ENCODE measurements at regions not wholly inside any gene's neighbourhood (a gene's known extent, or its start where the extent isn't known, plus 50 kb on each side); places are given as distances from the start of the nearest gene placed in this dataset.

DNA sequence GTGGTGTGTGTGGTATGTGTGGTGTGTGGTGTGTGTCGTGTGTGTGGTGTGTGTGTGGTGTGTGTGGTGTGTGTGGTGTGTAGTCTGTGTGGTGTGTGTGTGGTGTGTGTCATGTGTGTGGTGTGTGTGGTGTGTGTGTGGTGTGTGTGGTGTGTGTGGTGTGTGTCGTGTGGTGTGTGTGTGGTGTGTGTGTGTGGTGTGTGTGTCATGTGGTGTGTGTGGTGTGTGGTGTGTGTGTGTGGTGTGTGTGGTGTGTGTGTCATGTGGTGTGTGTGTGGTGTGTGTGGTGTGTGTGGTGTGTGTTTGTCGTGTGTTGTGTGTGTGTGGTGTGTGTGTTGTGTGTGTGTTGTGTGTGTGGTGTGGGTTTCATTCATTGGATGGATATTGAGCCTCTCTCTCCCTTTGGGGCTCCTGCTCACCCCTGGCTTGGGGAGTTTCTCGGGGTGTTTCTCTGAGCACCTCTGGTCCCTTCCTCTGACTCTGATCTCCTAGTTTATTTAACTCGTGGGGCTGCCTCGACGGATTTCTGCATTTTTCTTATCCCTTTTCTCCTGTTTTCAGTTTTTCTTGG lies 145.8 kb downstream of the DNAJB6 start:
- DNase-seq, result no peak

DNA sequence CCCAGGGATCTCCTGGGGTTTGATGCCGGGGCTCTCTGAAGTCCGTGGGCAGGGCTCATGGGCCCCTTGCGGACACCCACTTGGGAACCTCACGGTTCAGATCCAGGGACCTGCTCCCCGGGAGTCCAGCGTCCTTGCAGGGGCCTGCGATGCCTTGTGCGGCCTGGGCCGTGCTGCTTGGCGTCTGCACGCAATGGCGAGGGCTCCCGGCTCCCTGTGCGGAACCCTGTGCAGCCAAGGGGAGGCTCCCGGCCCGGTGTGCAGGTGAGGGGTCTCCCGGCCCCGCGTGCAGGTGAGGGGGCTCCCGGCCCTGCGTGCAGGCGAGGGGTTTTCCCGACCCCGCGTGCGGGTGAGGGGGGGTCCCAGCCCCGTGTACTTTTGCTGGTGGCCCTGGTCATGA lies 146.7 kb downstream of the DNAJB6 start:
- DNase-seq, result no peak

DNA sequence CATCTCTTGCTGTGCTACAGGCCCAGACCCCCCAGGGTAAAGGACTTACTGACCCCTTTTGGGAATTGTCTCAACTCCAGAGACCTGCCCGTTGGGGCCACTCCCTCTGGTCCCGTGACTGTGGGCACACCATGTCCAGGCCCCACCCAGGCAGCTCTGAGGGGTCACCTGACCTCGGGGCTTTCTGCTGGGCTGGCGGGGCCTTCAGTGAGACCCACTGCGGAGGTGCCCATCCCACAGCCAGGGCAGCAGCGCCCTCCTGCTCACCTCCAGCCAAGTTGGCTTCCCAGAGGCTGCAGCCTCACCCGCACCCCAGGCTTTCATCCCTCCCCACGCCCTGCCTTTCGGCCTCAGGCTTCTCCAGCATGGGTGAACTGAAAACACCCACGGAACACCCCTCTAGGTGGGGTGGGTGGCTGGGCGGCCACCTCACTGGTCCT lies 147.2 kb downstream of the DNAJB6 start:
- DNase-seq, result no peak

DNA sequence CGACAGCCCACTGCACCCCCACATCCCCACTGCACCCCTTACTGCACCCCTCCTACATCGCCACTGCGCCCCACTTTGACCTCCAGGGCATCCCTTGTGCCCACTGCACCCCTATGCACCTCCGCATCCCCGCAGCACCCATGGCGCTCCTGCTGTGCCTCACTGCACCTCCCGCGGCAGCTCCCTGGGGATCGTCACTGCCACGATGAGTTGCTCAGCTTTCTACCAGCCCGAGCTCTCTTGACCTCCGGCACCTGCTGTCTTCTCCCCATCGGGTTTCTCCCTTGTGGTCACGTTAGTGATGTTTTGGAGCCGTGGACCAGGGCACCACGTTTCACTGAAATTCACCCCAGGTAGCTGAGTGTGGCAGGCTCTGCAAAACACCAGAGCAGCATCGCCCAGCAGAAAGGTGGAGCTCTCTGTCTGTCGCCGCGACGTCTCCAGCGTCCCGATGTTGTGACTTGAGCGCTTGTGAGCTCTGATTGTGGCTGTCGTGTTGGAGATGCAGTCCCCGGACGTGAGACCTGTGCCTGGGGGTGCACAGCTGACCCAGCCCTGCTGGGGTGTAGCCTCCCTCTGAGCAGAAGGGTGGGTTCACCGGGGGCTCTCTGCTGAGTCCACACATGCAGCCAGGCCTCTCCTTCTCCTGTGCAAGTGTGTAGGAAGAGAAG lies 147.7 kb downstream of the DNAJB6 start:
- no peak for DNase-seq

DNA sequence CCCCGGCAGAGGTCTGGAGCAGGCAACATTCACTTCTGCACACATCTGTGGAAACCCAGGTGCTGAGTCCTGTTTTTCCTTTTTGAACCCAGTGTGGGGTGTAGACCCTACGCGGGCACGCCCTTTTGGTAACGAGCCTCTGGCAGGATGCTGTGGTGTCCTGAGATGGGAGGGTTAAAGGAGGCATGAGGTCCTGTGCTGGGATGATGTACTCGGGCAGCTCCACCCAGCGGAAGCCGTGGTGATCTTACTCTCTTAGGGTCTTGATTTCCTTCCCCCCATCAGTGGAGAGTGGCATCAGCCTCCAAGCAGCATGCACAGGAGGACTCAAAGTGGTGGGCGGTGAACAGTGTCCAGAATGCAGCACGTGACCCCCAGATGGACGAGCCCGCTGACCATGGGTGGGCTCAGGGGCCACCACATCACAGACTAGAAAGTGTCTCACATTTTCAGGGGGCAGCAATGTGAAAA lies 148.6 kb downstream of the DNAJB6 start:
- no peak for DNase-seq

DNA sequence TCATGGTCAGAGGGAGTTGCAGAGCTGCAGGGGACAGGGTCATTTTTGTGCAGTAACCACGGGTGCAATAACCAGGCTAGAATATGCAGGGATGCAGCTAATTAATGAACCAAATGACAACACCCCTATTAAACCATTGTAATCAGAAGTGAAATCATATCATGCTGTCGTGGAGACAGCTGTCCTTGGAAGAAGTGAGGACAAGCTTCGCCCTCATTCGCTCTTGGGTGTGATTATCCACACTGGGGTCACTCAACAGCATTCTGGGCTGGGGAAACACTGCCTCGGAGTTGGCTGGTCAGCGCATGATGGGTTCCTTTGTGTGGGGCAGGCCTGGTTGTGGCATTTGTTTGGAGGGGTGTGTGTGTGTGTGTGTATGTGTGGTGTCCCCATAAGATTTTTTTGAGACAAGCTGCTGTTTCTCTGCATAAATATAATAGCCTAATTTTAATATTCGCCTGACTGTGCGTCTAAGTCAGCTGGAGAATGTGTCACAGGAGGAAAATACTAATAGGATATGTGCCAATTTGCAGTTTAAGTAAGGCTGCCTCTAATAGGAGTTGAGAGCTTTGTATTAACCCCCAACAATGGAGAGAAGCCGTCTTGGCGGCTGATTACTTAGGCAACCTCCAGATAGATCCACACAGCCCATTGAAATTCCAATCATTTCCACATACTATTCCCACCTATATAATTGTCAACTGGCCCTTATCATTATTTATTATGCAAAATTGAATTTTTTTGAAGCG lies 149.4 kb downstream of the DNAJB6 start:
- no peak for DNase-seq

DNA sequence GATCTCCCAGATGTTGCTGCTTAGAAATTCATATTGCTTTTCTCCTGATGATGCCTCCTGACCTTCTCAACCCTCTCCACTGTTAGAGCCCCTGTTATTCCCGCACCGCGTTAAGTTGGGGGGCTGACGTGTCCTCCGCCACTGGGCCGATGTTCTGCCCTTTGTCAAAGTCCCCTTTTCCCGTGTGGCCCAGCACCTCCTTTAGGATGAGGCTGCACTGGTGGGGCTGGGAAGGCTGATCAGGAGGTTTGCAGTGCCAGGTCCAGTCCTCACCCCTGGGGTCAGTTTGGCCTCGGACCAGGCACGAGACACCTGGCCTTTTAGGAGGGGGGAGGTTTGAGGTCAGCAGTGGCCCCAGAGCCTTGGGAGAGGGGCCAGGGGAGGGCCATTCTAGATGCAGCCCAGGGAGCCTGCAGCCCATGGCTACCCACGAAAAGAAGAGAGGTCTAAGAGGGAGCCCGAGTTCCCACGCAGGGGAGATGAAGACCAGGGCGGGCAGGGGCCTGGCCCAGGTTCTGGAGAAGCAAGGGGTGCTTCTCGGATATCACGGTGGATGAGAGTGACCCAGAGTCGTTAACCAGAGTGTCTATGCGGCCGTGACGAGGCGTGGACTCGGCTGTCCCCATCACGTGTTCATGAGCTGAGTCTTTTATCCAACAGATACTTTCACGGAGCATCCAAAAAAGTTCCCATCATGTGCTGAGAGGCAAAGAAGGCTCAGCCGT lies 150.4 kb downstream of the DNAJB6 start:
- DNase-seq, result no peak

DNA sequence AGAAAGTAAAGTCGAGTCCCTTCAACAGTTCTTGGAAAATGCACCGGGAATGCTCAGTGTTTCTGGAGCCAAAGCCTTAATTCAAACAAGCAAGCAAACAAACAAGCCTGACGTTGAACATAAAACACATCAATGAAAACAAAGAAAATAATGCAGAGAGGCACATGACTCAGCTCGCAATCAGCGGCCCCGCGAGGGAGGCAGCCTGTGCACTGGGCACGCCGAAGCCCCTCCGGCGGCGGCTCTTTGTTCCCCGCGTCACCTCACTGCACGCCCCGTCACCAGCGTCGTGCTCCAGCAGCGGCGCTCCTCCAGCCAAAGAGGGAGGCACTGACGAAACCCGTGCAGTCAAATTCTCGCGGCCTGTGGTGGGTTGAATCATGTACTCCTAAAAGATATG lies 151.5 kb downstream of the DNAJB6 start:
- no peak for DNase-seq

DNA sequence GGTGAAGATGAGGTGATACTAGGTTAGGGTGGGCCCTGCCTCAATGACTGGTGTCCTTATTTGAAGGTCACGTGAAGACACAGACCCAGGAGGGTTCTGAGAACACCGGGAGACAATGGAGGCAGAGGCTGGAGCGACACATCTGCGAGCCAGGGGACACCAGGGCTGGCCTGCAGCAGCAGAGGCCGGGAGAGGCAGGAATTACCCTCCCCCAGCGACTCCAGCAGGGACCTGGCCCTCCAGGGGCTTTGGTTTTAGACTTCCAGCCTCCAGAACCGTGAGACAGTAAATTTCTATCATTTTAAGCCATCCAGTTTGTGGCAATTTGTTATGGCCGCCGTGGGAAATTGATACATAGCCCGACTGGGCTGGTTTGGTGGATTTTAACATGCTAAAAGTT lies 152.2 kb downstream of the DNAJB6 start:
- no peak for DNase-seq

All from activated naive CD4-positive, alpha-beta T cell treated with anti-CD3 and anti-CD28 coated beads, Interleukin-2, amount 50 U/mL, for 16 hours (primary cell).